GM10266 (cell line): ENCODE measurements at regions not wholly inside any gene's neighbourhood (a gene's known extent, or its start where the extent isn't known, plus 50 kb on each side); places are given as distances from the start of the nearest gene placed in this dataset.
A peak's percentile ranks its signal among the peaks of the same experiment; 100 is the strongest.

Experiments
- DNase-seq: peaks from one replicate; pipeline ENCODE4 v3.0.0; 2012; ENCODE audit errors: extremely low spot score
- TF ChIP-seq, protein P1 (sequence below): IDR thresholded peaks from 2 replicates; pipeline ENCODE4 v1.5.1; 2012; ENCODE audit warnings: mild to moderate bottlenecking, low read depth; ENCODE audit not compliant: control insufficient read depth, insufficient read depth; ENCODE audit errors: missing control alignments

DNA sequence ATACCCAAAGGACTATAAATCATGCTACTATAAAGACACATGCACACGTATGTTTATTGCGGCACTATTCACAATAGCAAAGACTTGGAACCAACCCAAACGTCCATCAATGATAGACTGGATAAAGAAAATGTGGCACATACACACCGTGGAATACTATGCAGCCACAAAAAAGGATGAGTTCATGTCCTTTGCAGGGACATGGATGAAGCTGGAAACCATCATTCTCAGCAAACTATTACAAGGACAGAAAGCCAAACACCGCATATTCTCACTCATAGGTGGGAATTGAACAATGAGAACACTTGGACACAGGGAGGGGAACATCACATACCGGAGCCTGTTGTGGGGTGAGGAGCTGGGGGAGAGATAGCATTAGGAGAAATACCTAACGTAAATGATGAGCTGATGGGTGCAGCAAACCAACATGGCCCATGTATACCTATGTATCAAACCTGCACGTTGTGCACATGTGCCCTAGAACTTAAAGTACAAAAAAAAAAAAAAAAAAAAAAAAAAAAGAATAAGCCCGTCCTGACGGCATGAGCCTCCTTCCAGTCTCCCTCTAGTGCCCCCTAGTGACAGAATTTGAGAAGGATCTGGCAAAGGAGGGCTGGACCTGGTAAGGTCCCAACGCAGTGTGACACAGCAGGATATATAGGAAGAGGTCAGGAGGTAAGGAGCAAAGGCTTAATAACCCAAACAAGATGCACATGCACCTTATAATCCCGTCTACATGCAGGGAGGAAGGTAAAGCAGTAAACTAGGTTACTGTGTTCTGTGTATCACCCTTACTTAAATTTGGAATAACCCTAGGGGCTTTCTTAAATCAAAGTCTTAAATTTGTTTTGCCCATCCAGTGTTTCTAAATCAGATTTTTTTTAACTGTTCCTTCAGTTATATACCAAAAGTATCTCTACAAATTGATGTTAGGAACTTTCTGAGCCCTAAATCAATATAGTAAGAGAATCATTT lies 214.8 kb downstream of the UNC5CL start:
- TF ChIP-seq, protein P1, sequence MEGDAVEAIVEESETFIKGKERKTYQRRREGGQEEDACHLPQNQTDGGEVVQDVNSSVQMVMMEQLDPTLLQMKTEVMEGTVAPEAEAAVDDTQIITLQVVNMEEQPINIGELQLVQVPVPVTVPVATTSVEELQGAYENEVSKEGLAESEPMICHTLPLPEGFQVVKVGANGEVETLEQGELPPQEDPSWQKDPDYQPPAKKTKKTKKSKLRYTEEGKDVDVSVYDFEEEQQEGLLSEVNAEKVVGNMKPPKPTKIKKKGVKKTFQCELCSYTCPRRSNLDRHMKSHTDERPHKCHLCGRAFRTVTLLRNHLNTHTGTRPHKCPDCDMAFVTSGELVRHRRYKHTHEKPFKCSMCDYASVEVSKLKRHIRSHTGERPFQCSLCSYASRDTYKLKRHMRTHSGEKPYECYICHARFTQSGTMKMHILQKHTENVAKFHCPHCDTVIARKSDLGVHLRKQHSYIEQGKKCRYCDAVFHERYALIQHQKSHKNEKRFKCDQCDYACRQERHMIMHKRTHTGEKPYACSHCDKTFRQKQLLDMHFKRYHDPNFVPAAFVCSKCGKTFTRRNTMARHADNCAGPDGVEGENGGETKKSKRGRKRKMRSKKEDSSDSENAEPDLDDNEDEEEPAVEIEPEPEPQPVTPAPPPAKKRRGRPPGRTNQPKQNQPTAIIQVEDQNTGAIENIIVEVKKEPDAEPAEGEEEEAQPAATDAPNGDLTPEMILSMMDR, result peak; percentile 61
- DNase-seq, result peak; percentile 58

DNA sequence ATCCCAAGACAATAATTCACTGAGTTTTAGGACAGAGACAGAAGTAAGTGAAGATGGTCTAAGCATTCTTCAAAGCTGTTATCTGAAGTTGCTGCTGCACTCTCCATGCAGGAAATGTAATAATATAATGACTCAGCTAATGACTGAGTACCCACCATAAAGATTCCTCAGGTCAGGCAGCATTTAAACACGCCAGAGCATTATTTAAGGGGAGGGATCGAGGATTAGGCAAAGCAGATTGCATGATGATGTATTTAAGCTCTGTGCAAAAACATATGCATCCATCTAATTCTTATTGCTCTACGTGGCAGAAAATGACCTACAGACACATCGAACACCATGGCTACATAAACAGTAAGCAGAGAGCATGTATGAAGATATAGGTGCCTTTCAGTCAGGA lies 216.4 kb downstream of the UNC5CL start:
- no peak for DNase-seq
- TF ChIP-seq, protein P1, result no peak

DNA sequence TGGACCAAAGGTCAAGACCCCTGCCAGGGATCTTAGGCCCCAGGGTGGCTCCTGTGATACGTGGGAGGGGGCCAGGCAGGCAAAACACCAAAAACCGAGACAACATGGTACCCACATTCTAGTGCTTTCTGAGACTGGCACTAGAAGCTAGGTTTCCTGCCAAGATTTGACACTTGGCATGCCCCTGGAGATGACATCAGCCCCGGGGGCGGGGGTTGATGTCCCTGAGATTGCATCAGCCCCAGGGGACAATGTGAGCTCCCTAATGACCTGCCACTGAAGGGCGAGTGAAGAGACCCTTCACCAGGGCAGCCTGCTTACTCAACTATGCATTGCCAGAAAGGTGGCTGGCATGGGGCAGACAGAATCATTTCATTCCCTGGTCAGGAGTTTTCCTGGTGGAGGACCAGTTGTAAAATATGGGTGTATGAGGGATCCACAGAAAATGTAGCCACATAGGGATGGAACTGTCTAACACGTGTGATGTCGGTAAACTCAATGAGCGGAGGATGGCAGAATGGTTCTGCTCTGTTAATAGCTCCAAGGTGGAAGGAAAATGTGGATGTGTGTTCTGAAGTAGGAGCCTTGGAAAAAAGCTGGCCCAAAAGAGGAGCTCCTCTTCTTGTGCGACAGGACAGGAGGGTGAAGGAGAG lies 219.7 kb downstream of the UNC5CL start:
- no peak for DNase-seq
- TF ChIP-seq, protein P1, result no peak

DNA sequence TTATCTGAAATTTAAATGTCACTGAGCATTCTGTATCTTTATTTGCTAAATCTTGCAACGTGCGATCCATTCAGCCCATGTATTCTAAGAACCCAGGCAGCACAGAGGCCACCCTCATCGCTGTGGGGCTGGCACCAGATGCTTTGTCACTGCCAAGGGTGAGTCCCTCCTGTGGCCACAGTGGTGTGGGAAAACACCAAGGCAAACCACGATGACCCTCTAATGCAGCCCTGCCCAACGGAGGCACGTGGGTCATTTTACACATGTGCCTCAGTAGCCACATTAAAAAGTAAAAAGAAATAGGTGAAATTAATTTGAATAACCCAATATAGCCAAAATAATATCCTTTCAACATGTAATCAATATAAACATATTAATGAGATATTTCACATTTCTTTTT lies 221.7 kb downstream of the UNC5CL start:
- TF ChIP-seq, protein P1, result no peak
- no peak for DNase-seq

DNA sequence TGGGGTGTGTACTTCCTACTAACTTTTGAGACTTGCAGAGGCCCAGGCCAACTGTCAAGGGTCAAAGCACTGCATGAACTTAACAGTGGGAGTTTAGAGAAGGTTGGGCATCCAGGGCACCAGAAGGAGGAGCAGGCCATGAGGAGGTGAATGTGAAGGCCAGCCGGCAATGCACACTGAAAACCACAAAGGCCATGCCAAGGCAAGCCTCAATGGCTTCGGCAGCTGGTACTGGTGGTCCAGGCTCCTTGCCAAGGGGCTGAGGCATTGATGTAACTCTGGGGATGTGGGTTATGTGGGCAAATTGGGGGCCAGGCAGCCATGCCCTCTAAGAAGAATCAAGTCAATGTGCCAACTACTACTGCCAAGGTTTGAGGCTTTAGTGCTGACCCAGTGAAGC lies 222.4 kb downstream of the UNC5CL start:
- TF ChIP-seq, protein P1, result no peak
- DNase-seq, result no peak

DNA sequence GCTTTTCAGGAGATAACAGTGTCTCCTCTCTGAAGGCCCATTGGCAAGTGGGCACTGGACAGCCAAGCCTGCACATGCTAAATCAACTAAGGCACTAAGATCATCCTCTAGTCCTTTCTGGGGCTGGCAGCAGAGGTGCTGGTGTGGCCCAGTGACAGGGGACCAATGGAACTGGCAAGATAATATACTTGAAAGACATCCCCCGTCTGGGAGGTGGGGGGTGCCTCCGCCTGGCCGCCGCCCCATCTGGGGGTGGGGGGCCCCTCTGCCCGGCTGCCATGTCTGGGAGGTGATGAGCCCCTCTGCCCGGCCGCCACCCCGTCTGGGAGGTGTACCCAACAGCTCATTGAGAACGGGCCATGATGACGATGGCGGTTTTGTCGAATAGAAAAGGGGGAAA lies 223.3 kb downstream of the UNC5CL start:
- TF ChIP-seq, protein P1, result no peak
- no peak for DNase-seq

DNA sequence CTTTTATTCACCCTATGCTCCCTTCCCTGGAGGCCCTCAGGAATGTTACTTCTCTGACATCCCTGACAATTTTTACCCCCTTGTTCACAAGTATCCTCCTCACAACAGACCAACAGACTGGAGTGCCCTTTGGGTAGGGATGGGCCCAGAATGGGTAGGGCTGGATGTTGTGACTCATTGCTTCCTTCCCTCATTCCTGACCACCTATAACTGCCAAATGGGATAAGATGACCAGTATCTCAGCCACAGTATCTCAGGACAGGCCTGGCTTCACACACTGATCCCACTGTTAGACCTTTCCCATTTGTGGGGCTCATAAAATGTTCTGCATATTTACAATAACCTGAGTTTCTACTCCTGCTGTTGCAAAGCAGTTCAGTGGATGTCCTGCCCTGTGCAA lies 223.0 kb upstream of the LRFN2 start:
- TF ChIP-seq, protein P1, result no peak
- no peak for DNase-seq
